Stimulated activated CD8-positive, alpha-beta memory T cell treated with anti-CD3 and anti-CD28 coated beads, Interleukin-12 subunit alpha, Interleukin-12 subunit beta, amount 100 ng/mL, for 1 hour (primary cell): ENCODE measurements at regions not wholly inside any gene's neighbourhood (a gene's known extent, or its start where the extent isn't known, plus 50 kb on each side); places are given as distances from the start of the nearest gene placed in this dataset.
"Not testable (repeated sequence)": the region's sequence is repeated elsewhere in the genome, so short reads cannot be mapped to it uniquely, and the experiment has no call there.

Experiments
- DNase-seq: peaks from one replicate; pipeline ENCODE4 v3.0.0-alpha.2; 2020; ENCODE audit warnings: low read depth

GRCh38 chr5:106698169-106698568 is 972.6 kb downstream of the EFNA5 start:
- no peak for DNase-seq

DNA sequence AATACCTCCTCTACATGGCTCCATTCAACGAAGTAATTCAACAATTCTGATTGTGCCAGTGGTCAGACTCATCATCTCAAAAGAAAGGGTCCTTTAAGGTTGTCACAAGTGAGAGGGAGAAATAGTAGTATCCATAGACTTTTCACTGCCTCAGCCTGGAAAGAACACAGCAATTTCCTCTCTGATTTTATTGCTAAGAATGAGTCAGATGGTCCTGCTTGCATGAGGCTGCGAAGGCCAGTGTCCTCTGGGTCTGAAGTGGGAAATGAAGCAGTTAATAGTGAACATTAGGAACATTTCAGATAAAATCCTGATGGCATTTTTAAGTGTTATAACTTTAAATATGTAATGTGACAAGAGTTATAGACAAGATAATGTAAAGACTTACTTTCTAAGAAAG is 979.0 kb downstream of the EFNA5 start:
- no peak for DNase-seq

DNA sequence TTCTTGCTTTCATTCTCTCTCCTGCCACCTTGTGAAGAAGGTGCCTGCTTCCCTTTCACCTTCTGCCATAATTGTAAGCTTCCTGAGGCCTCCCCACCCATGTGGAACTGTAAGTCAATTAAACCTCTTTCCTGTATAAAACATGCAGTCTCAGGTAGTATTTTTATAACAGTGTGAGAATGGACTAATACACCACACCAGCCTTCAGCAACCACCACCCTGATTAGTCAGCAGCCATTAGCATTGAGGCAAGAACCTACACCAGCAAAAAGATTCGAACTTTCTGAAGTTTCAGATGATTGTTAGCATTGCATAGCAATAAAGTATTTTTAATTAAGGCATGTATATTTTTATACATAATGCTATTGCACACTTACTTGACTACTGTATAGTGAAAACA is 980.2 kb downstream of the EFNA5 start:
- no peak for DNase-seq

- no peak for DNase-seq
These were observed 990.4 kb downstream of the EFNA5 start for GRCh38 chr5:106680330-106680729.

DNA sequence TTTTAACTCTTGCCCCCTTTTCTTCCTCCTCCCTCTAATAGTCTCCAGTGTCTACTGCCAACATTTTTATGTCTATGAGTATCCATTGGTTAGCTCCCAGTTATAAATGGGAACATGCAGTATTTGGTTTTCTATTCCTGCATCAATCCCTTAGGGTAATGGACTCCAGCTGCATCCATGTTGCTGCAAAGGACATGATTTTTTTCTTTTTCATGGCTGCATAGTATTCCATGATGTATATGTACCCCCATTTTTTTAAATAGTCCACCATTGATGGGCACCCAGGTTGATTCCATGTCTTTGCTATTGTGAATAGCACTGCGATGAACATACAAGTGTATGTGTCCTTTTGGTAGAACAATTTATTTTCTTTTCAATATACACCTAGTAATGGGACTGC is 993.7 kb downstream of the EFNA5 start:
- no peak for DNase-seq

DNA sequence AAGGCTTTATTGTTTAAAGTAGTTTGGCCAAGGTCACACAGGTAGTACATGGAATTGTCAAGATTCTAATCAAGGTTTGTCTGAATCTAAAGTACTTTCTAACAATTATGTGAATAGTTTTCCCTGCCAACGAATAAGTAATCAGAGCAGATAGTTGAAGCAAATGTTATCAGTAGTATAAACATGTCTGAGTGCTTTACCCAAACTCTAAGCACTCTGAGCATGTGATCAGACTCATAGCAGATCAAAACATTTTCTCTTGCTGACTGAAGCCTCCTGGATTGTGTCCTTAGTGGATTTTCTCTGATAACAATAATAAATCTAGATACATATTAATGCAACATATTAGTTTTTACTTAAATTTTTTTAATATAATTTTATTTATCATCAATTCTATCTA is 995.0 kb downstream of the EFNA5 start:
- DNase-seq, result no peak

DNA sequence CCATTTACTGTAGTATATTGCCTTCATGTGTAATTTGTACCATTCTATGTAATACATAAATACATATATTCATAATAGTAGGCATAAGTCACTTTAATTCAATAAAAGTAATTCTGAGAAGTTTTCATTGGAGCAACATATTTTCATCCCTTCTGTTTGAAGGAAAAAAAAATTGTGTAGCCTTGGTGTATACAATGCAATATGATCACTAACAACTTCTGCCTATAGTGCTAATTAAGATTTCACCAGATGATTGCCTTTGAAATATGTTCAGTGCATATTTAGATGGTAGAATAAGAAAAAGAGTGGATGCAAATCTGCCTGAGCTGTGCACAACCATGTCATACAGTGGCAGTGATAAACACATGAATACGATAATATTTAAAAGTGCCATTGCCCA is 996.8 kb downstream of the EFNA5 start:
- DNase-seq, result no peak

GRCh38 chr5:106661866-106662265 is 1008.9 kb downstream of the EFNA5 start:
- DNase-seq, result no peak

GRCh38 chr5:106660681-106661080 is 1010.1 kb downstream of the EFNA5 start:
- DNase-seq, result no peak

GRCh38 chr5:106658150-106658549 is 1012.6 kb downstream of the EFNA5 start:
- no peak for DNase-seq

GRCh38 chr5:106656821-106657220 is 1013.9 kb downstream of the EFNA5 start:
- DNase-seq, result no peak

- DNase-seq, result no peak
These were observed 1021.7 kb downstream of the EFNA5 start for GRCh38 chr5:106649031-106649430.

DNA sequence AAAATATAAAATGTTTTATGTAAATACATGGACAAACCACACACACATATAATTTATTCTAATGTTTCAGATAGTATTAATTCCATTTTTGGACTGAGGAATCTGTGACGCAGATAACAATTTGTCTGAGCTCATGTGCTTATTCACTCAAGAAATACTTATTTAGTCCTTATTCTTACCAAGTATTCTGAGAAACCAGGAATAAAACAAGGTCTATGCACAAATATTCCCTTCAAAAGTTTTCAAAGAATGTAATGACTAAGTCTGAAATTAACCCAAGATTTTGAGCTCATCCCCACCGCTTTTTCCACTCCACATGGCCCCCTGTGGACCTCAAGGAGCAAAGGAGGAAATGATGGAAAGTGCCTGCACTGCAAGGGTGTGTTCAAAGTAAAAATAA is 1022.3 kb downstream of the EFNA5 start:
- no peak for DNase-seq

DNA sequence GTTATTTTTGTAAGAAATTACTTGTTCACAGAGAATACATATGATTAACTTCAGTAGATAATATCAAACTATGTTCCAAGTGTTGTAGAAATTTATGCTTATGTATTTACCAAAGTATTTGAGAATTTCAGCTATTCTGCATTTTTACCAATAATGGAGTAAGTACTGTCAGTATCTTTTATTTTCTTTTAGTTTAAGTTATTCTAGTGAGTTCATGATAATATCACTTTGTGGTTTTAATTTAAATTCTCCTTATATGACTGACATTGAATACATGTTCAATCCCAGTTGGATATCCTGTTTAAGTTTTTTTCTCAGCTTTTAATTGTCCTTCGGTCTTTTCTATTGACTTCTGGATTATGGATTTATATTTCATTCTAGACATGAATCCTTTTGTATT is 1024.6 kb downstream of the EFNA5 start:
- DNase-seq, result no peak

- no peak for DNase-seq
These were observed 1030.2 kb downstream of the EFNA5 start for GRCh38 chr5:106640511-106640910.

DNA sequence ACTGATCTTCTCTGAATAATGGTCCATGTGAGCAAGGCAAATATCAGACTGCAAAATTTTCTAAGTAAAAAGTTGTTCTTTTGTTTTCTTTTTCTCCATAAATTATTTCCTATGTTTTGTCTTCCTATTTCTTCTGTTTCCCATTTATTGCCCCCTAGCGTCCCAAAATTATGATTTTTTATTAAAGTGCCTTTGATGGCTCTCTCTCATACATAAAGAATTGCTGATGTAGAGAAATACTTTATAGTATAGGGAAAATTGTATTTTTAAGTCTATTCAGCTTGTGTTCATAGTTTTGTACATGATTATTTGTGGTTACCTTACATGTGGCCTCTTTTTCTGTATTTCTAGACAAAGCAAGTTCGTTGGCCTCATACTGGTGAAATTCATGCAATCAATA is 1031.2 kb downstream of the EFNA5 start:
- no peak for DNase-seq

GRCh38 chr5:106637275-106637674 is 1033.5 kb downstream of the EFNA5 start:
- DNase-seq, result no peak

GRCh38 chr5:106634375-106634774 is 1036.4 kb downstream of the EFNA5 start:
- DNase-seq, result no peak

- DNase-seq, result no peak
These were observed 1036.9 kb downstream of the EFNA5 start for GRCh38 chr5:106633825-106634224.

DNA sequence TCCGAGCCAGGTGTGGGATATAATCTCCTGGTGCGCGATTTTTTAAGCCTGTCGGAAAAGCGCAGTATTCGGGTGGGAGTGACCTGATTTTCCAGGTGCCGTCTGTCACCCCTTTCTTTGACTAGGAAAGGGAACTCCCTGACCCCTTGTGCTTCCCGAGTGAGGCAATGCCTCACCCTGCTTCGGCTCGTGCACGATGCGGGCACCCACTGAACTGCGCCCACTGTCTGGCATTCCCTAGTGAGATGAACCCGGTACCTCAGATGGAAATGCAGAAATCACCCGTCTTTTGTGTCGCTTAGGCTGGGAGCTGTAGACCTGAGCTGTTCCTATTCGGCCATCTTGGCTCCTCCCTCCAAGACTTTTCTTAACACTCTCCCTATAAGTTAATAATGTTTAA is 1042.3 kb downstream of the EFNA5 start:
- DNase-seq, result not testable (repeated sequence)

GRCh38 chr5:106610041-106610440 is 1060.7 kb downstream of the EFNA5 start:
- DNase-seq, result no peak

GRCh38 chr5:106601620-106602019 is 1069.1 kb downstream of the EFNA5 start:
- no peak for DNase-seq

DNA sequence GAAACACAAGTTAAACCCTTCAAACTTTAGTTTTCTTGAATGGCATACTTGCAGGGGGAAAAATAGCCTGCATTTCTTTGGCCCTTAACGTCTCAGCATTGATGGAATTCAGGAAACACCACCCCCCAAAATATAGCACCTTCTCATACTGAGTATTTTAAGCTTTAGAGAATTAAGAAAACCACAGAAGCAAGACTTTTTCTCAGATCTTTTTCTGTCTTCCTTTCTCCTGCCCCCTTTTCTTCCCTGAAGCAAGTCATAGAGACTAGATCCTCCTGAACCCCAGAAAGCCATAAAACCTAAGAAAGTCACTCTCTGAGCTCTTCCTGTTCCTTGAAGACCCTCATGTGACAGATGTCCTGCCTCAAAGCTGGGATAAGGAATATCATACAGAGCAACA is 1069.9 kb downstream of the EFNA5 start:
- no peak for DNase-seq

GRCh38 chr5:106595864-106596263 is 1074.9 kb downstream of the EFNA5 start:
- DNase-seq, result no peak

- DNase-seq, result no peak
These were observed 1086.5 kb downstream of the EFNA5 start for GRCh38 chr5:106584268-106584667.
